Upper lobe of left lung (tissue), 4 donors: ENCODE measurements at regions not wholly inside any gene's neighbourhood (a gene's known extent, or its start where the extent isn't known, plus 50 kb on each side); places are given as distances from the start of the nearest gene placed in this dataset.

ENCODE experiments used
- POLR2A ChIP-seq, 4 donors: fragments of 450-650 bp; IDR thresholded peaks; one replicate each; pipeline ENCODE4 v1.5.1; 2016 to 2017; ENCODE audit warnings: antibody characterized with exemption in 4 of 4, mild to moderate bottlenecking in 2 of 4
- POLR2AphosphoS5 ChIP-seq, 2 donors: sonication (generic); formaldehyde crosslinking; IDR thresholded peaks; one replicate each; pipeline ENCODE4 v1.5.1; 2017; ENCODE audit warnings: antibody characterized with exemption in 2 of 2

- TF ChIP-seq POLR2A (IDR thresholded peaks at IDR 0.05) (no peak), POLR2AphosphoS5 (IDR thresholded peaks at IDR 0.05) (no peak)
Observed at GRCh38 chr2:198571393-198571792, 767.0 kb downstream of the PLCL1 start.
